AG20443 (cell line): ENCODE measurements at regions not wholly inside any gene's neighbourhood (a gene's known extent, or its start where the extent isn't known, plus 50 kb on each side); places are given as distances from the start of the nearest gene placed in this dataset.
A peak's percentile ranks its signal among the peaks of the same experiment; 100 is the strongest.

Source experiments
- DNase-seq: peaks from one replicate; pipeline ENCODE4 v3.0.0; 2012; ENCODE audit warnings: low spot score, mixed read lengths

DNA sequence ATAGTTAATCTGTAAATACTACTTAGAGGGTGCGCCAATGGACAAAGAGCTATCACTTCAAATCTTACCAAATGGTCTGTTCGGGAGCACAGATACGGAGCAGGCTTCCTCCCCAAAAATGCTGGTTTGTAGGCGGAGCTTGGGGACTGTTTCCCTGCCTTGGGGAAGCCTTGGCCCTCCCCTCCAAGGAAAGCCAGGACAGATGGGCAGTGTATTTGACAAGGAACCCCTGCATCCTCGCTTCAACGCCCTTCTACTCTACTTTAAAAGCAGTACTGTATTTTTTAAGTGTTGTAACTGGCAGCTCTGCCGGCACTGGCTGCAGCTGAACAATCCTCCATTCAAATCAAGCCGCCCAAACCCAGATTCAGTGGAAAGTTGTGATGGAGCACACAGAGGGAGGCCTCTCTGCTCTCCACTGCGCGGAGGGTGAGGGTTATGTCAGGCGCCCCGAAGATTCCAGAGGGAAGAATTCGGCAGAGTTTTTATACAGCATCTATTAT, 83.1 kb upstream of the FNDC3B start:
- no peak for DNase-seq

DNA sequence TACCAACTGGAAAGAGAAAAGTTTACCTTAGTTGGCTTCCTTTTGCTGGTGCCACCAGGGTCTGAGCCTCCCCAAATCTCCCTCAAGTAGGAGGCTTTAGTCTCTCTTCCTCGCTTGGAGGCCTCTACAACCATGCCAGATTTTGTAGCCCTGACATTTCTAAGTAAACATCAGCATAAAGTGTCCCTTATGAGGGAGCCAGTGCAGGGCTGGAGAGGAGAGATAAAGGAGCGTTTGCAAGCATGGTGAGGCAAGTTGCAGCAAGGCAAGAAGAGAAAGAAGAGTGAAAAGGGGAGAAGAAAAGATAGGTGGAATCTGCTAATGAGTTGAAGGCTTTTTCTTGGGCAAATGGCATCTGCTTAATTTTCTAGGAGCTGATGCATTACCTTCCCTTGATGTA, 82.7 kb upstream of the FNDC3B start:
- DNase-seq = no peak

DNA sequence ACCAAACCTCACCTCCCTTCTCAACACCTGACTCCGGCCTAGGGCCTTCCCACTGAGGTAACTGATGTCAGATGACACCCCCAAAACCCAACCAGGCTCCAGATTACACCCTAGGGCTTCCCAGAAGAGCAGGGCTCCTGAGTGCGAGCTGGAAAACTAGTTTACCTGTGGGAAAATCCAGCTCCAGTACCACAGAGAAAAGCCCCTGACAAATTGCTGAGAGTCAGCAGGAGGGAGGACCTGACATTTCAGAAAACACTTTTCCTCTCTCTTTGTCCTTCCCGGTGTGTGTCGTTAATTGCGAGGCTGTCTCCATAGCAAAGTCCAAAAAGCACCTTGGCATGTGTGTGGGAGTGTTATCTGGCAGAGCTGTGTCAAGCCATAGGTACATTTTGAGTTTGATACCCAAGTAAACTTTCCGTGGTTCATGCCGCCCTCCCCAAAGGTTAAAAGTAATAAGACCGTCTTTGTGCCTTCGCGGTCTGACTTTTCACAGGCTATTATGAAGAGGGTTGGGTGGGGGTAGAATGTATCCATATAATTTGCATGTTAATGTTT, 79.8 kb upstream of the FNDC3B start:
- no peak for DNase-seq

DNA sequence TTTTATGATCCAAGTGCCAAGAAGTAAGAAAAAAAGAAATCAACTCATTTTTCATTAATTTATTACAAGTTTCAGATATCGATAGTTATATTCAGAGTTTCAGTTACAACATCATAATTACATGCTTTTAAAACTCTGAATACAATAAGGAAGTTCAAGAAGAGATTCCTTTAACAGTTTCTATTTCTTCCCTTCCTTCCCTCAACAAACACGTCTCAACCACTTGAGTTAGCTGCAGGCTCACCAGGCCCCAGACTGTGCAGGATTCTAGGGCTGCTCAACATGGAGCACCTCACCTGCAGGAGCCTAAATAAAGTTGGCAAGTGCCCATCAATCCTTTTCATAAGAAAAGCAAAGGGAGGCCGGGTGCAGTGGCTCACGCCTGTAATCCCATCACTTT, 79.2 kb upstream of the FNDC3B start:
- no peak for DNase-seq

DNA sequence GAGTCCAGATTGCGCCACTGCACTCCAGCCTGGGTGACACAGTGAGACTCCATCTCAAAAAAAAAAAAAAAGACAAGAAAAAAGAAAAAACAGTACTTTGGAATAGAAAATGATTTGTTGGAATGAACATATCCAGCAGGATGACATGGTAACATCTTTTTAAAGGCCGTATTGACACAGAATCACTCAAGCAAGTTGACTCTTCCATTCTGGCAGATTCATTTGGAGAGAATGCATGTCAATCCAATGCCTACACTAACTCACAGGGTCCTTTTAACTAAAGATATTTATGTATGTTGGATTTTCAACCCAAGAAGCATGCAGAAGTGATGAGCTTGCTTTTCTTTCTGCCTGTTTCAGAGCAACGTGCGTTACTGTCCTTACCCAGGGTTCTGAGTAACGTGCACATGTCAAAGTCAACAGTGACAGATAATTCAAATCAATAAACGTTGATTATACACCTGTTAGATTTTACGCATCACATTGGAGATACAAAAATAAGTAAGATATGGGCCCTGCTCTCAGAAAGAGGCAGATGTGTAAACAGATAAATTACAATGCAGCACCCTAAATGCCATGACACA, 77.1 kb upstream of the FNDC3B start:
- no peak for DNase-seq

DNA sequence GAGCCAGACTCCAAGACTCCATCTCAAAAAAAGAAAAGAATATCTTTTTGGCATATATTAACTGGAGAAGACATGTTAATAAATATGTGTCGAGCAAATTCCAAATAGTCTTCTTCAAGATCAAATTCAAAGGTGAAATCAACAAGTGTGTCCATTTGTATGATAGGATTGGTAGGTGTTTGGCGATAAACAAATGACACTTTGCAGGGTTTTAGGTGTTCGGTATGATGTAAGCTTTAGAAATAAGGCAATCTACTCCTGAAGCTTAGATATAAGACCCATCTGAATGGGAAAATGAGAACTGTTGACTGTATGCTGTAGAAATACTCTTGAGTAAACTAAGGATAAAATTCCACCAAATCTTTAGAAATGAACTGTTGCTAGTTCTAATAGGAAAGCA, 75.8 kb upstream of the FNDC3B start:
- no peak for DNase-seq

DNA sequence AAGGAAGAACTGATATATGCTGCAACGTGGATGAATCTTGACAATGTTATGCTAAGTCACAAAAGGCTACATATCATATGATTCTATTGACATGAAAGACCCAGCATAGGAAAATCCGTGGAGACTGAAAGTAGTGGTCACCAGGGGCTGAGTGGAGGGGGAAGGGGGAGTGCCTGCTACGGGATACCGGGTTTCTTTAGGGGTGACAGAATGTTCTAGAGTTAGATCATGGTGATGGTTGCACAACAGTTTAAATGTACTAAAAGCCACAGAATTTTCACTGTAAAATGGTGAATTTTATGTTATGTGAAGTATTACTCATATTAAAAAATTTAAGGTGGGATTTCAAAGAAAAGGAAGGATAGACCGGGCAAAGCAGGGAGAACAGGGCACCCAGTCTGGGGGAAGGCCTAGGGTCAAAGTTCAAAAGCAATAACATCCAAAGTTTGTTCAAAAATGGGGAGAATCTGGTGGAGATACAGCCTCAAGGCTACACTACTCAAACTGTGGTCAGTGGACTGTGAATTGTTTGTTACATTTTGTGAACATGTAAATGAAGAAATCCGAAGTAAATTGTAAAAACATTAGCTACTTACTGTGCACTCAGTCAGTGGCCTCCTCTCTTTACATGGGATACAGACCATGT, 74.2 kb upstream of the FNDC3B start:
- DNase-seq = no peak

DNA sequence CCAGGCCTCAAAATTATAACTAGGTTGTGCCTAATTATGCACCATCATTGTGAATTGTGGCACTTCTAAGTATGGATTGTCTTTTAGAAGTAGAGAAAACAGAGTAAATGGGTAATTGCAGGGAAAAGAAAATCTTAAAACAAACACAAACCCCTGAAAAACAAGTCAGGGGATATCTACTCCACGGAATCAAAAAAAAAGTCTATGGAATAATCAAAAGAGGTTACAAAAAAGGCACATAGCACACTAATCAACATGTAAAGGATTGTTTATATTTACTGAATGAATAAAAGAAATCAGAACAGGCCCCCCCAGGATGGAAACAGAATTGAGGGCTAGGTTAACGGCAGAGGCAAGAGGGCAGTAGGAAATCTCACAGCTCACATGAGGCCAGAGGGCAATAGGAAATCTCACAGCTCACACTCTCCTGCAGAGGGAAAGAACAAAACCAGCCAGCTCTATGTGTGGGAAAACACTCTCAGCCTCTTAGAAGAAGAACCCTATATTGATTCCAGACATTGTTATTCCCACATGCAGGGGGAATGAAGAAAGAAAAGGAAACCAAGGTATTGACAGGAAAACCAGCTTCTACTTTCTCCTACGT, 72.7 kb upstream of the FNDC3B start:
- peak; percentile 24 for DNase-seq

DNA sequence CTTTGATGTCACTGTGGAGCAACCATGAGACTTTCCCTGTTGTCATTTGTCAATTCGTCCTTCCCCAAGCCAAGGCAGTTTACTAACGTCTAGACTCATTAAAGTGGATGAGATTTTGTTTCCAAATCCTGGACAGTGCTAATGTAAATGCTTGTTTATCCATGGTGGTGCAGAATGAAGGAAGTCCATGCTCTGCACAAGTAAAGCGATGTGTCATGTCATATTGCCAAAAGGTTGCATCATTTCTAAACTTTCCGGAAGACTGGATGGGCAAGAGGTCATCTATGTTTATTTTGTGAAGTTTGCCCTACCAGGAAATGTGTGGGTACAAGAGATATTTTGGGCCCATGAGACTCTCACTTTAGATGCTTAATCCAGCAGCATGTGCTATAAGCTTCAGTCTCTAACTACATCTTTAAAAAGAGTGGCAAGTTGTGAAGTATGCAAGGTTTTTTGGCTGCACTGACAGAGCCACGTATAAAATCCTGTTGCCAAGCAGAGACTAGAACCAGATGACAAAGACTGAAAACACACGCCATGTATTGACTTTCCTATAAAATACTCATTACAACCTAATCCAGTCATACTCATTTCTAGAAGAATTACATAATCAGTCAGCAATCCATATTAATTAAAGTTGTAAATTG, 72.1 kb upstream of the FNDC3B start:
- peak; percentile 82 for DNase-seq

DNA sequence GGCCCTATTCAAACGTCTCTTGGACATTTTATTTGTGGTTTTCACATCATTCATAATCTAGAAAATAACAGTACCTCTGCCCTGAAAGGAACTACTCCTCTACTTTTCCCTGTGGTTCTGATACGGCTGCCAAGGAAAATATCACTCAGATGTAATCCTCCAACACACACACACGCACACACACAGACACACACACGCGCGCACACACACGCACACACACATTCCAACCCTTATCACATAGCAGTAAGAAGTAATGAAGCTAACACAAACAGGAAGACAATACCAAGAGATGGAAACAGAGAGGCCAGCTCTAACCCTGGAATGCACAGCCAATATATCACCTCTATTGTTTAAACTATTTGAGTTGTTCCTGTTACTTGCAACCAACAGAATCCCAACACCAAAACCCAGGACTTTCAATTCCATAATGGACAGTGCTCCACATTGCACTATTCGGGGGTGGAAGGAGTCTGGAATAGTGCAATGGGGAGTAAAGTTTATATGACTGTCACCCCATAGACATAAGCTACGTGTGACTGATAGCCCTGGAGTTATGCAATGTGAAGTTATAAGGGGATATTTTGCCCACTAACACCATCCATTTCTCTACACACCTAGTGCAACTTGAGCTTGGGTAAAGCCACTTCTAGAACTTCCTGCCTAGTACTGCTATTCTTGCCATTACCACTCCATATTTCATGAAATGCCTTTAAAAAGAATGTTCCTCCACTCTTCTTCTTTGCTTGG, 71.3 kb upstream of the FNDC3B start:
- peak; percentile 20 for DNase-seq

DNA sequence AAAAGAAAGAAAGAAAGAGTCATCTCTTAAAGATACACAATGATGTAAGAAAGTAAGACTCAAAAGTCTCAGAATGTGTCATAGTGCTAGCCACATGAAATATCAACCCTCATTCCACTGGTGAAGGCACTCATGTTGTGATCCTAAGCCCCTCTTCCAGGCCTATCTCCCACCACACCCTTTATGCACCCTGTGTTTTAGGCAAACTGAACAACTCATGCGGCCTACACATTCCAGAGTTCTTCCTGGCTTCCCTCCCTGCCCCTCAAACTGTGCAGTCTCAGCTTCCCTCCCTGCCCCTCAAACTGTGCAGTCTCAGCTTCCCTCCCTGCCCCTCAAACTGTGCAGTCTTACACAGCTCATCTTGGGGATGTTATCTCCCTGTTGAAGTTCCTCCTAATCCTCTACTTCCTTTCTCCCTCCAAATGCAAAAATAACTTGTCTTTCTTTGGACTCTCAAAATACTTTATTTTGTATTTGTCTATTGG, 69.0 kb upstream of the FNDC3B start:
- DNase-seq = peak; percentile 18

DNA sequence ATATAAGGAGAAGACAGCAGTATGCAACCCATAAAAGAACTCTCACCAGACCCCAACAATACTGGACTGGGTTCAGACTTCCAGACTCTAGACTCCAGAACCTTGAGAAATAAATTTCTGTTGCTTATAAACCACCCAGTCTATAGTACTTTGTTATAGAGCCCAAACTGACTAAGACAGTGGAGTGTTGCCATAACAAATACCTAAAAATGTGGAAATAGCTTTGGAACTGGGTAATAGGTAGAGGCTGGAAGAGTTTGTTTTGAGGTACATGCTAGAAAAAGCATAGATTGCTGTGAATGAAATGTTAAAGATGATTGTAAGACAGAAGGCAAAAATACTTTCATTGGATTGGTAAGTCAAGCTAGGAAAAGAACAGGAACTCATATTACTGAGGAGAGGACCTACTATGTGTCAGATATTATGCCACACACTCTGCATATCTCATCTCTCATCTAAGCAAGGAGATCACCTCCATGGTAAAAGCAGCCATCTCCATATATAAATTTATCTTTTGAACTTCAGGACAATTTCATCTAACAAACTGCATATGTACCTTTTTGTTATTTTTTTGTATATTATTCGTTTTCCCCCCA, 67.4 kb upstream of the FNDC3B start:
- no peak for DNase-seq

DNA sequence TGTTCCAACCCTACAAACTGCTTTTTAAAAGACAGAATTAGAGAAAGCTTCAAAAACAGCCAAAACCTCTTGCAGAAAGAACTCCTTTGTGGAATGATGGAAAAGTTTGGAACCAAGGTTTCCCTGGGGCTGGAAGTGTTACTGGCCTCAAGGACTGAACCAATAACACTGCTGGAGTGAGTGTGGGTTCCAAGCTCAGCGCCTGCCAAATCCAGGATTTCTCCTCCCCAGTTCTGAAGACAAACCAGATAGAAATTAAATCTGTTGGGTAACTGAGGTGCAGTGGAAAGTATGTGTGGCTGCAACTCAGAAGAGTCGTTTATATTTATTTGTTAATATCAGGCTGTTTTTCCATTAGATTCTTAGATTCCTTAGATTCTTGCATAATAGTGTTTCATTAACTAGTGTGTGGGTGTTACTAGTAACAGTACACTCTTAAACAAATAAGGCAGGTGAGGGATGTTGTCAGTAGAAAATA, 66.5 kb upstream of the FNDC3B start:
- peak; percentile 14 for DNase-seq

DNA sequence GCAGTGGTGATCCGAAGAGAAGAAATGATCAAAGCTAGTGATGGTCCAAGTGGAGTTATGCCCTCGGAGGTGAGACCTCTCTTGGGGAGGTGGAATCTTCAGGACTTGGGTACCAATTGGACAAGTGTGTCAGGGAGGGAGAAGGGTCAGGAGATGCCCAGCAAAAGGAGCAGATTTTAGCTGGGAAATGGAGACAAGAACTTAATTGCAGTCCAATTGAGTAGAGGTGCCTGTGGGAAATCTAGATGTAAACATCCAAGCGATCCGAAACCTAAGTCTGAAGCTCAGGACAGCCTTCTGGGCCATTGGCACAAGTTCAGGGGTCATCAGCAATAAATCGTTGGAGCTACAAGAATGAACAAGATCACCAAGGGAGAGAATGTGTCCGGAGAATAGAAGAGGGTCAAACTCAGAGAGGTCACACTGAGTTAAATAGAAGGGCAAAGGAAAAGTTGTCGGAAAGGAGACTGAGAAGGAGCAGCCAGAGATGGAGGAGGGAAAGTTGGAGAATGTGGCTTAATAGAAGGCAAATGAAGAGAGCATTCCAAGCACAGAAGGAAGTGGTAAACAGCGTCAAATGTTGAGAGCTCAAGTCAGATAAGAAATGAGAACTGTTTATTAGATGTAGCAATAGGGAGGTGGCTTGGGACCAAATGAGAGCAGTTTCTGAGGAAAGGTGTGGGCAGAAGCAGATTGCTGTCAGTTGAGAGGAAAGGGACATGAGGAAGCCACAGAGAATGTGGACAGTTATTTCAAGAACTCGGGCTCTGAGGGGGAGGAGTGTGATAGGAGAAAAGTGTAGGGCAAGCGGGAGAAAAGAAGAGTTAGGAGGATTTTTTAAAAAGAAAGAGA, 64.2 kb upstream of the FNDC3B start:
- no peak for DNase-seq

DNA sequence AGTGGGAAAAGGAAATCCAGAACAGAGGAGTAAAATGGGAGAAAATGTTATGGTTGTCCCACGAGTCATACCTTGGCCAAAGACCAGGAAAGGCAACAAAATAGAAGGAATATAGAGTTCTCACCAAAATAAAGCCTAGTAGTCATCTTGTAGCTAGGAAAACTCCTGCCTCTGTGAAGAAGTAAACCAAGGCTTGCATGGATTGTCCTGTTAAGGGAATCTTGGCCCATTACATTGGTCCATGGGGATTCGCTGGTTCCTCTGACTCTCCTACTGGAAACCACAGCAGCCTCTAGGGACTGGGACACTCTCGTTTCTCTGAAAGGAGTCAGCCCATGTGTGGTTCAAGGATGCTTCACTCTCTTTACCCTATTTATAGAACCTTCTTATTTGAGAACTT, 62.9 kb upstream of the FNDC3B start:
- DNase-seq = peak; percentile 40

DNA sequence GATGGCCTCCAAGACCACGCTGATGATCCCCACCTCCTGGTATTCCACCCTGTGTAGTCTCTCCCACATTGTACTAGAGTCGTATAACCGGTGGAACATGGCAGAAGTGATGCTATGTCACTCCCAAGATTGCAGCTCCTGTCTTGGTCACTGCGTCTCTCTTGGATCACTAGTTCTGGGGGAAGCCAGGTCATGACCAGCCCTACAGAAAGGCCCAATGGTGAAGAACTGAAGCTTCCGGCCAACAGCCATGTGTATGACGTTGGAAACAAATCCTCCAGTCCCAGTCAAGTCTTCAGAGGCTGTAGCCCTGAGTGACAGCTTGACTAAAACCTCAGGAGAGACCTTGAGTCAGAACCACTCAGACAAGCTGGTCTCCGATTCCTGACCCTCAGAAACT, 61.9 kb upstream of the FNDC3B start:
- no peak for DNase-seq

DNA sequence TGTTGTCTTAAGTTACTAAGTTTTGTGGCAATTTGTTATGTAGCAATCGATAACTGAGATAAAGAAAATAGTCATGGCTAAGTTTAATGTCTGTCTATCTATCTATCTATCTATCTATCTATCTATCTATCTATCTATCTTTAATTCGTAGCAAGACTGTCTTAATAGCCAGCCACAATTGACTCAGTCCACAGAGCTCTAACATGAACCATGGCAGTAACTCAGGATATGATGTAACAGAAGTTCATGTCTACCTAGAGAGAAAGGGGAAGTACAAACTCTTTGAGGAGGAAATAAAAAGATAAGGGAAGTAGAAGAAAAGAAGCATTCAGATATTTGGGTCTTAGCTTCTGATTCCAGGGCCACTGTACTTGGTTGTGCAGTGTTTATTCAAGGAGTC, 61.5 kb upstream of the FNDC3B start:
- DNase-seq = no peak

DNA sequence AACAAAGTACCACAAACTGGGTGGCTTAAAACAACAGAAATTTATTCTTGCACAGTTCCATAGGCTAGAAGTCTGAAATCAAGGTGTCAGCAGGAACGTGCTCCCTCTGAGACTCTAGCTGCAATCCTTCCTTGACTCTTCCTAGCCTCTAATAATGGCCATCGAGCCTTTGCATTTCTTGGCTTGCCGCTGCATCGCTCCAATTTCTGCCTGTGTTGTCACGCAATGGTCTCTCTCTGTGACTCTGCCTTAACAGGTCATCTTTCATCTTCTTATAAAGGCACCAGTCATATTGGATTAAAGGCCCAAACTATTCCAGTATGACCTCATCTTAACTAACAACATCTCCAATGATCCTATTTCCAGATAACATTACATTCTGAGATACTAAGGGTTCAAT, 61.0 kb upstream of the FNDC3B start:
- DNase-seq = no peak

DNA sequence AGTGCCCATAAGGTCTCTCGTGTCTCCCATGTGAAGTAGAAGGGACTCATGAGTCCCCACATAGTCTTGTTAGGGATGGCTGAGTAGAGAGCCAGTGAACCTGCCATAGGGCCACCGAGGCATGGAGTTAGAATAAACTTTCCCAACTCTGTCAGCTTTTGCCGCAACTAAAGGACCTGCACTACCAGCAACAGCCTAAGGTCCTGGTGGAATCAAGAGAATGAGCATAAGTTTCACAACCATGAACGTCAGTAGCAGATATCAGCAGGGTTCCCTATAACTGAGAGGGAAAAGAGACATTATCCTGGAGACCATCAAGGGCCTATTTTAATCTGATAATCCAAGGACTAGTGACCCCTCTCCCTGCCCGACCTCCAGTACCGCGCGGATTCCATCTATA, 60.3 kb upstream of the FNDC3B start:
- DNase-seq = no peak

DNA sequence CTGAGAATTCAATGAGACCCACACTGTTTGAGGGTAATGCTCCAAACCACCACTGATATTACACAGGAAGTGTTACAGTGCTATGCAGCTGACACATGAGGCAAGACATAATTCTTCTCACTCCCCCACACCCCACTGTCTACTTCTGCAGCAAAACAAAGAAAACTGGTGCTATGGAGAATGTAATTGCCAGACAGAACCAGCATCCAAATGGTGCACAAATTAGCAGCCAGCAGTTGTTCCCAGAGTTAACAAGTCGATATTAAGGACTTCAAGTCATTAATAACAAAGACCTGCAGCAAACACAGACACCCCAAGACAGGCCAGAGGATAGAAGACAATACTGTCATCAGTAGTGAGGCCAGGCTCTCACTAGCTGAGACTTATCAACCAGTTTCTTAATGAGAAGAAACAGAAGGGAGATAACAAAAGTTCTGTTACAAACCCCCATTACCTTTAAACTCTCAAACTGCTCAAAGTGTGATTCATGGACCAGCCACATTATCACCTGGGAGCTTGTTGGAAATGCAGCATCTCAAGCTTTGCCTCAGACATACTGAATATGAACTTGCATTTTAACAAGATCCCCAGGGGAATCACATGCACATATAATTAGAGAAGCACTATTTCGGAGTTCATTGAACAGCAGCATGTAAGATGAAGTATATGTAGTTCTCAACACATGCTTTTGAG, 58.7 kb upstream of the FNDC3B start:
- DNase-seq = no peak
